RWPE2 (cell line): ENCODE measurements at regions not wholly inside any gene's neighbourhood (a gene's known extent, or its start where the extent isn't known, plus 50 kb on each side); places are given as distances from the start of the nearest gene placed in this dataset.

Experiments
- ATAC-seq: fragments of 200-7000 bp; cut with Tn5 transposase; 3 replicates; pipeline ENCODE4 v1.9.1; 2021; ENCODE audit warnings: low read depth
- DNase-seq: peaks from one replicate; pipeline ENCODE4 v3.0.0-alpha.2; 2020; ENCODE audit warnings: low spot score
- H3K27ac ChIP-seq: fragments of 450-650 bp; 2 replicates; pipeline ENCODE4 v1.5.1; 2017; ENCODE audit warnings: mild to moderate bottlenecking; ENCODE audit not compliant: poor library complexity, severe bottlenecking
- H3K27me3 ChIP-seq: fragments of 250-450 bp; sonication (Bioruptor Pico); 2 replicates; pipeline ENCODE4 v1.5.1; 2021; ENCODE audit warnings: mild to moderate bottlenecking, moderate library complexity; ENCODE audit not compliant: insufficient read depth, poor library complexity, severe bottlenecking
- H3K36me3 ChIP-seq: fragments of 250-450 bp; sonication (Bioruptor Pico); 2 replicates; pipeline ENCODE4 v1.5.1; 2020; ENCODE audit warnings: low read depth, mild to moderate bottlenecking, moderate library complexity
- H3K4me1 ChIP-seq: fragments of 250-450 bp; sonication (Bioruptor Pico); 2 replicates; pipeline ENCODE4 v1.5.1; 2021; ENCODE audit warnings: mild to moderate bottlenecking, moderate library complexity; ENCODE audit not compliant: insufficient read depth, poor library complexity, severe bottlenecking
- H3K4me3 ChIP-seq: fragments of 250-450 bp; sonication (Bioruptor Pico); 2 replicates; pipeline ENCODE4 v1.5.1; 2021; ENCODE audit warnings: mild to moderate bottlenecking, moderate library complexity; ENCODE audit not compliant: severe bottlenecking
- H3K9me3 ChIP-seq: fragments of 250-450 bp; sonication (Bioruptor Pico); 2 replicates; pipeline ENCODE4 v1.5.1; 2021; ENCODE audit warnings: mild to moderate bottlenecking, moderate library complexity; ENCODE audit not compliant: severe bottlenecking
- CTCF ChIP-seq: fragments of 450-650 bp; IDR thresholded peaks from one replicate; pipeline ENCODE4 v1.5.1; 2017; ENCODE audit warnings: mild to moderate bottlenecking, moderate library complexity; ENCODE audit not compliant: poor library complexity, severe bottlenecking

GRCh38 chr6:1542335-1542734 lies 67.4 kb upstream of the FOXC1 start:
- Histone ChIP-seq H3K4me1 (no peaks in the 10 kb centered on the region), H3K27ac (no peak overlapping the region), H3K36me3 (no peaks in the 10 kb centered on the region), H3K4me3 (no peak overlapping the region), H3K9me3 (no peaks in the 10 kb centered on the region), H3K27me3 (no peaks in the 10 kb centered on the region)
- ATAC-seq (no peak), DNase-seq (no peak)
- TF ChIP-seq CTCF: no peak

GRCh38 chr6:1542764-1543163 lies 67.0 kb upstream of the FOXC1 start:
- DNase-seq: no peak
- H3K27ac ChIP-seq: no peak overlapping the region
- no peaks in the 10 kb centered on the region for H3K9me3 ChIP-seq
- H3K27me3 ChIP-seq: no peaks in the 10 kb centered on the region
- no peaks in the 10 kb centered on the region for H3K4me1 ChIP-seq
- H3K4me3 ChIP-seq: no peak overlapping the region
- no peak for TF ChIP-seq CTCF
- ATAC-seq: no peak
- no peaks in the 10 kb centered on the region for H3K36me3 ChIP-seq

GRCh38 chr6:1544000-1544399 lies 65.7 kb upstream of the FOXC1 start:
- no peak for TF ChIP-seq CTCF
- no peaks in the 10 kb centered on the region for H3K36me3 ChIP-seq
- ATAC-seq (no peak), DNase-seq (no peak)
- H3K4me1 ChIP-seq: no peaks in the 10 kb centered on the region
- H3K4me3 ChIP-seq: no peak overlapping the region
- H3K9me3 ChIP-seq: no peaks in the 10 kb centered on the region
- H3K27me3 ChIP-seq: no peaks in the 10 kb centered on the region
- H3K27ac ChIP-seq: no peak overlapping the region

GRCh38 chr6:1544603-1545002 lies 65.1 kb upstream of the FOXC1 start:
- H3K27ac ChIP-seq: no peak overlapping the region
- ATAC-seq: no peak
- no peaks in the 10 kb centered on the region for H3K4me1 ChIP-seq
- TF ChIP-seq CTCF: no peak
- no peak overlapping the region for H3K4me3 ChIP-seq
- H3K36me3 ChIP-seq: no peaks in the 10 kb centered on the region
- H3K27me3 ChIP-seq: no peaks in the 10 kb centered on the region
- H3K9me3 ChIP-seq: no peaks in the 10 kb centered on the region
- no peak for DNase-seq

- H3K27me3 ChIP-seq: no peaks in the 10 kb centered on the region
- H3K9me3 ChIP-seq: no peaks in the 10 kb centered on the region
- H3K4me3 ChIP-seq: no peak overlapping the region
- no peak overlapping the region for H3K27ac ChIP-seq
- no peak for ATAC-seq
- TF ChIP-seq CTCF: no peak
- H3K36me3 ChIP-seq: no peaks in the 10 kb centered on the region
- no peaks in the 10 kb centered on the region for H3K4me1 ChIP-seq
- no peak for DNase-seq
These were observed 64.1 kb upstream of the FOXC1 start for GRCh38 chr6:1545654-1546053.
